ENCODE measurements at regions not wholly inside any gene's neighbourhood (a gene's known extent, or its start where the extent isn't known, plus 50 kb on each side); places are given as distances from the start of the nearest gene placed in this dataset.

DNA sequence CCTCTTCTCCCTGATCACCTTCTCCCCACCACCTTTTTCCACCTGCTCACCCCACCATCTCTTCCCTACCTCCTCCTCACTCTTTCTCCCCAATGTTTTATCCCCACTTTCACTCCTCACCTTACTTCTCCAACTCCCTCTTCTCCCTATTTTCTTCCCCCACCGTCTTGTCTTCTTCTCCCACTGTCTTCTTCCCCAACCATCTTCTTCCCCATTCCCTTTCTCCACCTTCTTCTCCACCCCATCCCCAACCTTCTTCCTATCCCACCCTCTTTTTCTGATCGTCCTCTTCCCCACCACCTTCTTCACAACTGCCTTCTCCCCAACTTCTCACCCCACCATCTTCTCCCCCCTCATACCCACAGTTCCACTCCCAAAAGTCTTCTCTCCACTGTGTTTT lies 929.4 kb downstream of the UQCRFS1 start:
- TF ChIP-seq YY1 (IDR thresholded peaks at IDR 0.05; ENCODE audit: insufficient read depth, insufficient read length) (no peak), ZNF274 (IDR thresholded peaks at IDR 0.05; ENCODE audit: low read depth, low read length) (no peak), SUZ12 (IDR thresholded peaks at IDR 0.05; ENCODE audit: extremely low read depth, insufficient read depth, insufficient read length) (no peak)

DNA sequence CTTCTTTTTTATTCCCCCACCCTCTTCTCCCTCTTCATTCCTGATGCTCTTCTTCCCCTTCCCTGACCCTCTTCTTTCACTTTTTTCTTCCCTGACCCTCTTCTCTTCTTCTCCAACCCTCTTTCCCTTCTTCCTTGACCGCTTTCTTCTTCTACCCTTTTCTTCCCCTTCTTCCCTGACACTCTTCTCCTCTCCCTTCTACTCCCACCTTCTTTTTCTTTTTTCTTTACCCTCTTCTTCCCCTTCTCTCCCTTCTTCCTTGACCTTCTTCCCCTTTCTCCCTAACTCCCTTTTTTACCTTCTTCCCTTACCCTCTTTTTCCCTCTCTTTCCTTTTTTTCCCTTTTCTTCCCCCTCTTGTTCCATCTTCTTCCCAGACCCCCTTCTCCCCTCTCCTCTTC lies 931.3 kb downstream of the UQCRFS1 start:
- H3K4me1 ChIP-seq (ENCODE audit: insufficient read depth, insufficient read length): no peaks in the 10 kb centered on the region
- no peak for DNase-seq (ENCODE audit: low read depth, low spot score)
- H3K27me3 ChIP-seq (ENCODE audit: insufficient read depth, insufficient read length): peaks cover 15% of the 10 kb centered on the region
- no peak overlapping the region for H3K9ac ChIP-seq (ENCODE audit: insufficient read length, low read depth)
- TF ChIP-seq ZNF274 (IDR thresholded peaks at IDR 0.05; ENCODE audit: low read depth, low read length): no peak
- no peaks in the 10 kb centered on the region for H3K9me3 ChIP-seq (ENCODE audit: insufficient read depth, low read length)
- no peaks in the 10 kb centered on the region for H3K36me3 ChIP-seq (ENCODE audit: insufficient read depth, insufficient read length, low read length)
- H3K4me3 ChIP-seq (ENCODE audit: insufficient read length, low read depth): no peak overlapping the region

More for the DNA sequence above, 929.4 kb downstream of the UQCRFS1 start:
- Histone ChIP-seq H3K4me3 (ENCODE audit: insufficient read length, low read depth) (no peak overlapping the region), H3K9ac (ENCODE audit: insufficient read length, low read depth) (no peak overlapping the region), H3K4me1 (ENCODE audit: insufficient read depth, insufficient read length) (no peaks in the 10 kb centered on the region), H3K36me3 (ENCODE audit: insufficient read depth, insufficient read length, low read length) (no peaks in the 10 kb centered on the region), H3K9me3 (ENCODE audit: insufficient read depth, low read length) (no peaks in the 10 kb centered on the region), H3K27me3 (ENCODE audit: insufficient read depth, insufficient read length) (peaks cover 15% of the 10 kb centered on the region)
- no peak for DNase-seq (ENCODE audit: low read depth, low spot score)

DNA sequence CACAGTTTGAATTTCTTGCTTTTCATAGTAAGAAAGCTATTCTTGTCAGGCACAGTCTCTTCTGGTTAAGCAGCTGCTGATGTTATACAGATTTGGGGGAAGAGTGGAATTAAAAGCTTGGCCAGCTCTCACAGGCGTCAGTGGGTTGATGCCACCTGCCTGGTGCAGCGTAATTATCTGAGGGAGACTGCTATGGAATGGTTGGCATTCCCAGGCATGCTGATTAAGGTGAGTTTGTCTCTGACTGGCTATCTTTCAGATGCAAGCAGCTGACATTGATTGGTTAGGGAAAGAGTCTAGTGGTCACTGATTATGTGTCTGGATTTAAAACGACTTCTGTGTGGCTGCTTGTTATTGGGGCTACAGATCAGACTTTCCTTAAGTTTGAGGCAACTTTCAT lies 948.4 kb downstream of the UQCRFS1 start:
- no peak for DNase-seq (ENCODE audit: low read depth, low spot score)
- Histone ChIP-seq H3K27me3 (ENCODE audit: insufficient read depth, insufficient read length) (no peaks in the 10 kb centered on the region), H3K36me3 (ENCODE audit: insufficient read depth, insufficient read length, low read length) (no peaks in the 10 kb centered on the region), H3K4me3 (ENCODE audit: insufficient read length, low read depth) (no peak overlapping the region), H3K9me3 (ENCODE audit: insufficient read depth, low read length) (peaks cover 7% of the 10 kb centered on the region; the same call in 1 of the 2 replicates), H3K9ac (ENCODE audit: insufficient read length, low read depth) (no peak overlapping the region), H3K4me1 (ENCODE audit: insufficient read depth, insufficient read length) (no peaks in the 10 kb centered on the region)
- no peak for TF ChIP-seq ZNF274 (IDR thresholded peaks at IDR 0.05; ENCODE audit: low read depth, low read length)
- no peak for TF ChIP-seq SUZ12 (IDR thresholded peaks at IDR 0.05; ENCODE audit: extremely low read depth, insufficient read depth, insufficient read length)
- no peak for TF ChIP-seq YY1 (IDR thresholded peaks at IDR 0.05; ENCODE audit: insufficient read depth, insufficient read length)

DNA sequence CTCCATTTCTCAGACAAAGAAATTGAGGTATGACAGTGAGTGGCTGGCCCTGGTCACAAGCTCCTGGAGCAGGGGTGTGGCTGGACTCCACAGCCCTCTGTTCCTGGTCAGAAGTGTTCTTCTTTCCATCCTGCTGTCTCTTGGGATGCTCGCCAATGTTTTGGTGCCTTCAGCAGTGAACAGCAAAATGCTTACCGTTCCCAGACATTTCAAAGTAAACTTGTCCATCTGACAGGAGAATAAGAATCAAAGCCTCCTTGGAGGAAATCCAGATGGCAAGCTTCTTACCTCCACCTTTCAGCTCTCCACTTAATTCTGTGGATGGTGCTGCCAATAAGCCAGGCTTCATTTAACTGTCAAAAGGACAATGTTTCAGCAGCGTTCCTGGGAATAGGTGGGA lies 954.1 kb downstream of the UQCRFS1 start:
- Histone ChIP-seq H3K4me3 (ENCODE audit: insufficient read length, low read depth) (no peak overlapping the region), H3K9me3 (ENCODE audit: insufficient read depth, low read length) (no peaks in the 10 kb centered on the region), H3K36me3 (ENCODE audit: insufficient read depth, insufficient read length, low read length) (no peaks in the 10 kb centered on the region), H3K4me1 (ENCODE audit: insufficient read depth, insufficient read length) (no peaks in the 10 kb centered on the region), H3K9ac (ENCODE audit: insufficient read length, low read depth) (no peak overlapping the region), H3K27me3 (ENCODE audit: insufficient read depth, insufficient read length) (no peaks in the 10 kb centered on the region)
- no peak for DNase-seq (ENCODE audit: low read depth, low spot score)
- no peak for TF ChIP-seq SUZ12 (IDR thresholded peaks at IDR 0.05; ENCODE audit: extremely low read depth, insufficient read depth, insufficient read length)
- no peak for TF ChIP-seq YY1 (IDR thresholded peaks at IDR 0.05; ENCODE audit: insufficient read depth, insufficient read length)
- TF ChIP-seq ZNF274 (IDR thresholded peaks at IDR 0.05; ENCODE audit: low read depth, low read length): no peak

DNA sequence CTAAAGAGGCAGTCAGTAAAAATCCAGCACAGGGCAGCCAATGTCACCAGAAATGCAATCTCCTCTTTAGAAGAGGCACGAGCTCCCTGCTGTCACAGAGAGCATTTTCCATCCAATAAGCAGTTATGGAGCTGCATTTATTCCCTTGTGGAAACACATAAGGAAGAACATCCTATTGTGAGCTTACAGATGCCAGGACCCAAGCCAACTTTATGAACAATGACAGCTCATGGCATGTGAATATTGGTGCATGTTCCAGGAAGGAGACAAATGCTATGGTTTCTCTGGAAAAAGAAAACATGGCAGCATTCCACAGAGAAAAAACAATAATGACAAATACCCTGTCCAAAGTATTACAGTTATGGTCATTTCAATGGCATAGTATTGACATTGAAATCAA lies 955.6 kb downstream of the UQCRFS1 start:
- no peaks in the 10 kb centered on the region for H3K27me3 ChIP-seq (ENCODE audit: insufficient read depth, insufficient read length)
- DNase-seq (ENCODE audit: low read depth, low spot score): no peak
- no peaks in the 10 kb centered on the region for H3K9me3 ChIP-seq (ENCODE audit: insufficient read depth, low read length)
- no peaks in the 10 kb centered on the region for H3K4me1 ChIP-seq (ENCODE audit: insufficient read depth, insufficient read length)
- no peak overlapping the region for H3K9ac ChIP-seq (ENCODE audit: insufficient read length, low read depth)
- H3K4me3 ChIP-seq (ENCODE audit: insufficient read length, low read depth): no peak overlapping the region
- H3K36me3 ChIP-seq (ENCODE audit: insufficient read depth, insufficient read length, low read length): no peaks in the 10 kb centered on the region
- TF ChIP-seq SUZ12 (IDR thresholded peaks at IDR 0.05; ENCODE audit: extremely low read depth, insufficient read depth, insufficient read length): no peak
- TF ChIP-seq YY1 (IDR thresholded peaks at IDR 0.05; ENCODE audit: insufficient read depth, insufficient read length): no peak
- TF ChIP-seq ZNF274 (IDR thresholded peaks at IDR 0.05; ENCODE audit: low read depth, low read length): no peak

- H3K27me3 ChIP-seq (ENCODE audit: insufficient read depth, insufficient read length): no peaks in the 10 kb centered on the region
- TF ChIP-seq YY1 (IDR thresholded peaks at IDR 0.05; ENCODE audit: insufficient read depth, insufficient read length): no peak
- TF ChIP-seq SUZ12 (IDR thresholded peaks at IDR 0.05; ENCODE audit: extremely low read depth, insufficient read depth, insufficient read length): no peak
- TF ChIP-seq ZNF274 (IDR thresholded peaks at IDR 0.05; ENCODE audit: low read depth, low read length): no peak
- H3K4me3 ChIP-seq (ENCODE audit: insufficient read length, low read depth): no peak overlapping the region
- no peaks in the 10 kb centered on the region for H3K36me3 ChIP-seq (ENCODE audit: insufficient read depth, insufficient read length, low read length)
- DNase-seq (ENCODE audit: low read depth, low spot score): no peak
- H3K9ac ChIP-seq (ENCODE audit: insufficient read length, low read depth): no peak overlapping the region
- H3K4me1 ChIP-seq (ENCODE audit: insufficient read depth, insufficient read length): no peaks in the 10 kb centered on the region
- H3K9me3 ChIP-seq (ENCODE audit: insufficient read depth, low read length): no peaks in the 10 kb centered on the region
Observed at GRCh38 chr19:28247243-28247642, 965.7 kb downstream of the UQCRFS1 start.

DNA sequence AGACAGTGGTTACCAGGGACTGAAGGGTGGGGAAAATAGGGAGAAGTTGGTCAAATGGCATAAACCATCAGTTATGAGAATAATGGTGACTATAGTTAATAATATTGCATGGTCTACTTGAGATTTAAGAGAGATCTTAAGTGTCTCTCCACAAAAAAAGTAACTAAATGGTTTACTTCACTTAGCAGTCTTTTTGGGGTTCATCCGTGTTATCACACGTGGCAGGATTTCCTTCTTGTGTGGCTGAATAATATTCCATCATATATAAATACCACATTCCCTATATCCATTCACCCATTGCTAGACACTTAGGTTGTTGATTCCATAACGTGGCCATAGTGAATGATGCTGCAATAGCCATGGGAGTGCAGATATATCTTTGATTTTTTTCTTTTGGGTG lies 967.0 kb downstream of the UQCRFS1 start:
- DNase-seq (ENCODE audit: low read depth, low spot score): no peak
- no peak for TF ChIP-seq YY1 (IDR thresholded peaks at IDR 0.05; ENCODE audit: insufficient read depth, insufficient read length)
- no peak for TF ChIP-seq ZNF274 (IDR thresholded peaks at IDR 0.05; ENCODE audit: low read depth, low read length)
- no peak for TF ChIP-seq SUZ12 (IDR thresholded peaks at IDR 0.05; ENCODE audit: extremely low read depth, insufficient read depth, insufficient read length)
- no peaks in the 10 kb centered on the region for H3K27me3 ChIP-seq (ENCODE audit: insufficient read depth, insufficient read length)
- no peak overlapping the region for H3K4me3 ChIP-seq (ENCODE audit: insufficient read length, low read depth)
- no peak overlapping the region for H3K9ac ChIP-seq (ENCODE audit: insufficient read length, low read depth)
- no peaks in the 10 kb centered on the region for H3K9me3 ChIP-seq (ENCODE audit: insufficient read depth, low read length)
- no peaks in the 10 kb centered on the region for H3K4me1 ChIP-seq (ENCODE audit: insufficient read depth, insufficient read length)
- no peaks in the 10 kb centered on the region for H3K36me3 ChIP-seq (ENCODE audit: insufficient read depth, insufficient read length, low read length)

- H3K9ac ChIP-seq (ENCODE audit: insufficient read length, low read depth): no peak overlapping the region
- no peaks in the 10 kb centered on the region for H3K4me1 ChIP-seq (ENCODE audit: insufficient read depth, insufficient read length)
- no peak for DNase-seq (ENCODE audit: low read depth, low spot score)
- H3K36me3 ChIP-seq (ENCODE audit: insufficient read depth, insufficient read length, low read length): no peaks in the 10 kb centered on the region
- no peaks in the 10 kb centered on the region for H3K27me3 ChIP-seq (ENCODE audit: insufficient read depth, insufficient read length)
- H3K9me3 ChIP-seq (ENCODE audit: insufficient read depth, low read length): no peaks in the 10 kb centered on the region
- no peak overlapping the region for H3K4me3 ChIP-seq (ENCODE audit: insufficient read length, low read depth)
- TF ChIP-seq SUZ12 (IDR thresholded peaks at IDR 0.05; ENCODE audit: extremely low read depth, insufficient read depth, insufficient read length) (no peak), YY1 (IDR thresholded peaks at IDR 0.05; ENCODE audit: insufficient read depth, insufficient read length) (no peak), ZNF274 (IDR thresholded peaks at IDR 0.05; ENCODE audit: low read depth, low read length) (no peak)
Observed at GRCh38 chr19:28244966-28245365, 968.0 kb downstream of the UQCRFS1 start.

All from NT2/D1 (cell line).